GM04503 (cell line): ENCODE measurements at regions not wholly inside any gene's neighbourhood (a gene's known extent, or its start where the extent isn't known, plus 50 kb on each side); places are given as distances from the start of the nearest gene placed in this dataset.
A peak's percentile ranks its signal among the peaks of the same experiment; 100 is the strongest.
"Not testable (repeated sequence)": the region's sequence is repeated elsewhere in the genome, so short reads cannot be mapped to it uniquely, and the experiment has no call there.

Experiments used
- DNase-seq: peaks from one replicate; pipeline ENCODE4 v3.0.0-alpha.2; 2012; ENCODE audit warnings: low read depth

DNA sequence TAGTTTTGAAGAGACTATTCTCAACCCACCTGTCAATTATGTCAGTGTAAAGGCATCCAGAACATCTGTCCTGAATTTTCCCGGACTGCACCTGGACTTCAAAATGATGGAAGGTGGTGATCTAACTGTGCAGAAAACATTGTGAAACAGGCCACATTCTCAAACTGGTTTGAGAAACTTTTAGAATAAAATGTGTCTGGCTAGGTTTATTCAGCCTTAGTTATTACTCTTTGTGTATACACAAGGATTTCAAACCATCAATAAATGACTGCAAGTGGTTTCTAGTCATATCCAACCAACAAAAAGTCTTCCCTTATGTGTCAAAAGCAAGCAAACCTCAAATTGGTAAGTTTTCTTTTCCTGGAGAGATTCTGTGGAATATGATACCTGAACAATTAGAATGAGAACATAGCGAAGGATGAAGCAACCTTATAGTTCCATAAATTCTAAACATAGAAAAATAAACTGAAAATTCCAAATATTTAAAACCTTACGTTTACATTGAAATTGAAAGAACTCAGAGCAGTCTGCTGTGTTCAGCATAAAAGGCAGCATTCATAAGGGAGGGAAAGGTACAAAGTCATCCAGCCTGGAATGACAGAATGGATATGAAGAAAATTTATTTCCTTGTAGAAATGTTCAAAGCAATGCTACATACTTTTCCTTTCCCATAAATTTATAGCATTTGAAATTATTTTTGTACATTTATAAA, 306.6 kb upstream of the TGFBR2 start:
- DNase-seq: no peak

DNA sequence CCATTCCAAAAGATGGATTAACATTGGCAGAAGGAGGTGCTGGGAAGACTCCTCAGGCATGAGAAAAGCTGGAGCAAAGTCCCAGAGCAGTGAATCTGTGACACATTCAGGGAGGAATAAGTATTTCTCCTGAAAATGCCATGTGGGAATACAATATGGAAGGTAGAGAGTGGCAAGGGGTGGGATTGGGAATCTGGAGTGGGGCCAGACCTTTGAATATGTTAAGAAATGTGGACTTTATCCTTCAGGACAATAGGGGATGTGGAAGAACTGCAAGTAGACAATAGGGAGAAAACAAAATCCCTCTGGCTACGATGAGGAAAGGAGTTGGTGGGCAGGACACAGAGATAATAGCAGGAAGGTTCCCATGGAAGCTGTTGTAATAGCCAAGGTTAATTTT, 305.6 kb upstream of the TGFBR2 start:
- DNase-seq: no peak

DNA sequence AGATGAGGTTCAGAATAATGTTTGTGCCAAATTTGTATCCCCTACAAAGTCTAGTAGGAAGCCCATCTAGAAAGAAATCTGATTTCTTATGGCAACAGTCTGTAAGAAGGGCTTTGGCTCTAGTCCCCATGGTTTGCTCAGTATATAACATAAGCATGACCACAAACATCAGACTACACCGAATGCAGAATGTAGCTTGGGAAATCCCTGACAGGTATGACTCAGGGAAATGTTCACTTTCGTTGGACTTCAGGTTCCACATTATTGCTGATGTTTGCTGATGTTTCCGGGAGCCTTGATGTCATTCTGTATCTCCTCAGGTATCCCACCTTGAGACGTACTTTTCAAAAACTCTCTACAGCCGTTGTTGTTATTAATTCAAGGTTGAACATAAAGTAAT, 304.4 kb upstream of the TGFBR2 start:
- no peak for DNase-seq

DNA sequence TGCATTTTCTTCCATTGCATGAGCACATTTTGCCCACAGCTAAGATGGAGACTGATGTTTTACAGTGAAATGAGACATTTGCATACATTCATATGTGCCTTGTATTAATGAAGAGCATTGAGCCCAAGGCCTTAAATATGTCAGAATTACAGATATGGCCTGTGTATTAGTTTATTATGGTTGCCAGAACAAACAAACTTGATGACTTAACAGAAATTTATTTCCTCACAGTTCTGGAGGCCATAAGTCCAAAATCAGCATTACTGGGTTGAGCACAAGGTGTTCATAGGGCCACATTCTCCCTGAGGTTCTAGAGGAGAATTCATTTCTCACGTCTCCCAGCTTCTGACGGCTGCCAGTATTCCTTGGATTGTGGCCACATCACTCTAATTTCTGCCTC, 302.6 kb upstream of the TGFBR2 start:
- DNase-seq: no peak

DNA sequence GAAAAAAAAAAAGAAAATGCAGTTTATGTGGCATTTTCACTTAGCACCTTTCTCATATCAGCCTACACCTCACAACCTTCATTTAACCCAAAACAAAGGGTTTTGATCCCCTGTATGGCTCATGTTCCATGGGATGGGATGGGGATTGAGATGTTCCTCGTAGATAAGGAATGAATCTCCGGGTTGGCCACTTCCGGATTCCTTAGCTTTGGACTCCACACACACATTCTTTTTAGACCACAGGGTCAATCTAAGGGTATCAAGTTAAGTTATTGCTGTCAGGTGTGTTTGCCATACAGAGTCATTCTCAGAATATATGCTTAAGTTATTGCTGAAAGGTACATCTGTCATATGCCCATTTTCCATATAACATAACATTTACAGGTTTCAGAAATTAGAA, 301.4 kb upstream of the TGFBR2 start:
- DNase-seq: no peak

DNA sequence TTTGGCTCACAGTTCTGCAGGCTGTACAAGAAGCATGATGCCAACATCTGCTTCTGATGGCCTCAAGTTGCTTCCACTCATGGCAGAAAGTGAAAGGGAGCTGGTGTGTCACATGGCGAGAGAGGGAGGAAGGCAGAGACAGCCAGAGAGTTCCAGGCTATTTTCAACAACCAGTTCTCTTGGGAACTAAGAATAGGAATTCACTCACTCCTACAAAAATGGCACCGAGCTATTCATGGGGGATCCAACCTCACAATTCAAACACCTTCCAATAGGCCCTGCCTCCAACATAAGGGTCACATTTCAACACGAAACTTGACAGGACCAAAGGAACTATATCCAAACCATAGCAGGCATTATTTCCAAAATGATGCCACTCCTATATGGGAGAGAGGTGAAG, 299.5 kb upstream of the TGFBR2 start:
- no peak for DNase-seq

DNA sequence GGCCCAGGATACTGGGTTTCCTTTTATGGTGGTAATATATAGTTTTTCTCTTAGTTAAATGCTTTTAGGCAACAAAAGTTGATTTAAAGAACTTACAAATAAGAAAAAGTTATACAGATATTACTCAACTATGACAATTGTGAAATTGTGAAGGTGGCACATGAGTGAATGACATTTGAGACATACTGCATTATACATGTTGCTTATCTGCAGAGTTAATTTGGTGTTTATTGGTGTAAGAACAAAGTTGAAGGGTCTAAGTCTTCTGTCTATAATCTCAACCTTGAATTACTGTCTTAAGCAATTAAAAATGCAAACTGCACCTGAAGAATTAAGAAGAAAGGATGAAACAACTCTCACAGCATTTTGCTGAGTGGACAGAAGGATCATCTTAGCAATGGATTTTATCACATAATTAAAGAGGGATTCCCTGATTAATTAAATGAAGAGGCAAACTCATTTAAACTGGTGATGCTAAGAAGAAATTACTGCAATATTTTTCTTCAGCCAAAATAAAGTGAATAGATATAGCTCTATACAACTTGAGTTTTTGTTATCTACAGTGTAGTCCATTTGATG, 298.9 kb upstream of the TGFBR2 start:
- DNase-seq: no peak

DNA sequence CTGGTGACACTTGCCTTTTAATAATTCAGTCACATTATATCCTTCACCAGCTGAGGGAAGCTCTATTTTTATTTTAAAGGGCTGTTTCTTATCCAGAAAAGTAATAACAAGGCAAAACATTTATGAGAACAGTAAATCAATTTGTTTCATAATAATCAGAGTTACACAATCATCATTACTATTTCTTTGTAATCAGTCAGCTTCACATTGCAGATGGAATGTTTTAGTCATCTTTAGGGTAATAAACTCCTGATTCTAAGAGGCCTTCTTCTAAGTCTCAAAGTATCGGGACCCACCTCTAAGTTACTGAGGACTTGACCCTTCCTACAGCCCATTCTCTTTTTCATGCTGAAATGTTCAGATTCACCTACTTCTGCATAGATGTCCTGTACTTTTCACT, 298.3 kb upstream of the TGFBR2 start:
- DNase-seq: peak; percentile 71

DNA sequence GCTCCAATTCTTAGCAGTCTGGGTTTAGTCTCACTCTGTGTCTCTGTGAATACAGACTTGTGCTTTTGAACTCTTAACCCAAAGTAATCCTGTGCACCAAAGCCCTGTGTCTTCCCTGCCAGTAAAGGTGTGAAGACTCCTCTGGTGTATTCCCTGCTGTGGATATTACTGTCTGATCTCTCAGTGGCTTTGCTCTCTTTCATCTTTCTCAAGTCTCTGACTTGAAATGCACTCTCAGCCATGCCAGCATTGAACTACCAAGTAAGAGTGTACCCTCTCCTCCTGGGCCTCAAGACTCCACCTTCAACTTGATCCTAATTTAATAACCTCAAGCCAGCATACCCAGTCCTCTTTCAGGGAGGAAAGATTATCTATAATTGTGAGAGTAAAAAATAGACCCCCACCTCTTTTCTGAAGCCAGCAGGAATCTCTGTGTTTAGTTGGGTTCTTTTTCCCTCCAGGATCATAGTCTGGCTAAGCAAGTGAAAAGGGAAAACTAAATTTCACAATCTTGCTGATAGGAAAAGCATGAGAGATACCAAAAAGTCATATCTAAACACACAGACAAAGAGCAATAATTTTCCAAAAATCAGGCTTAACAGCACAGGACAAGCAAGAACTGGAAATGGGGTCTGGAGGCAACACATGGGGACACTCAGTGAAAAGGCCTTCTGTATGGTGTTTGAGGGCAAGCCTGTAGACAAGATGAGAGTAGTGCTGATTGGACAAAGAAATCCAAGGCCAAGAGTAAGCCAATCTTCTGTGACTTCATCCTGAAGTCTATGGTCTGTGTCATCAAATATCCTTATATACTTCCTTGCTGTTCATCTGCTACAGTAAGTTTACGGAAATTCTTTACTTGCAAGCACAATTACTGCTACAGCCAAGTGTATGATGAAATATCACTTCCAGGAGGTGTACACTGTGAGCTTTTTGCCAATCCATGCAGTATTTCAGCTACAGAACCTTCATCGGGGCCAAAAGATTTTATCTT, 296.1 kb upstream of the TGFBR2 start:
- no peak for DNase-seq

DNA sequence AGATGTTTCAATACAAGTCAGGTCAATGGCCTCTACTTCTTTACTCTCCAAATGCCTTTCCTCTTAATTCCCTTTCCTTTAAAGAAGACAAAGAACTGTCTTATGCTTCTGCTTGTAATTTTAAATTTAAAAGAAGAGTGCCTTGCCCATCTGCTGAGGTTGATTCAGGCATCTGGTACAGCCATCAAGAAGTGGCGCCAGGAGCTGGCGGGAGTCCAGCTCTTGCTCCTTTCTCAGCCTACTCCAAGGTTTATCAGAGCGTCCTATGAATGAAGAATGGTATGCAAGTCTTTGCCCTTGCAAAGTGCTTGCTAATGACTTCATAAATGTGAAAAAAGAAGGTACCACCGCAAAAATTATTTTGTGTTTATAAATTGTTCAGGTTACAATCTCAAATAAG, 294.6 kb upstream of the TGFBR2 start:
- no peak for DNase-seq

DNA sequence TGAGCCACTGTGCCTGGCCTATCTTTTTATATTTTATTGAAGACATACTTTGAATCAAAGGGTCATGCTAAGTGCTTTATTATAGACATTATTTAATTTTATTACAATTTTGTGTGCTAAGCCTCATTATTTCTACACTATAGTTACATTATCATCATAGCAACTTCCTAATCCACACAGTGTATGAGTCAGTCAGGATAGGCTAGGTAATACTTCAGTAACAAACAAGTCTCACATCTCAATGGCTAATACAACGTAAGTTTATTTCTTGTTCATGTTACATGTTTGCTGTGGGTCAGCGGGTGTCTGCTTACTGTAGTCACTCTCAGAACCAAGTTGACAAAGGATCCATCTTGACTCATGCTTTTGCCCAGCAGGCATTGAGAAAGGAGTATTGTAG, 292.6 kb upstream of the TGFBR2 start:
- no peak for DNase-seq

DNA sequence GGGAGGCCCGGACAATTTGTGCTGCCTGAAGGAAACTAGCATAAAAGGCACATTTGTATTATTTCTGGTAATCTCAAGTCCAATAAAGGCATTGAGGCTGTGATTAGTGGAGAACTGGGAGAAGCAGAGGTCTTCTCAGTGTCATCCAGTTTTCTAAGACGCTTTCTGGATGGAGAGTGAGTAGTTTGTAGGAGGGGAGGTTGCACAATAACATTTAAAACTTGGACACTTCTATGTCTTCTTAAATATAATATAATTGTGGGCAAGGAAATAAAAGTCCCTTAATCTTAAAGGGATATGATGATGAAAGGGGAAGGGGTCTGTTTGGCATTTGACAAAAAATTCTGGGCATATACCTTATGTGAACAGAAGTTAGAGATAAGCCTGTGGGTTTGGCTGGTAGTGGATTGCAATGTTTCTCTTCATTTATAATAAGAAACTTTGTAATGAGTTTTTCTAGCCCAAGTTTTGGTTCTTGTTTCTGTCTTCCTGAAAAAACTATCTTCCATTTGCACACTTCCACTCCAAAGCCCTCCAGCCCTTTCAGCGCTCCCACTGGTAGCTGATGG, 291.6 kb upstream of the TGFBR2 start:
- DNase-seq: no peak

DNA sequence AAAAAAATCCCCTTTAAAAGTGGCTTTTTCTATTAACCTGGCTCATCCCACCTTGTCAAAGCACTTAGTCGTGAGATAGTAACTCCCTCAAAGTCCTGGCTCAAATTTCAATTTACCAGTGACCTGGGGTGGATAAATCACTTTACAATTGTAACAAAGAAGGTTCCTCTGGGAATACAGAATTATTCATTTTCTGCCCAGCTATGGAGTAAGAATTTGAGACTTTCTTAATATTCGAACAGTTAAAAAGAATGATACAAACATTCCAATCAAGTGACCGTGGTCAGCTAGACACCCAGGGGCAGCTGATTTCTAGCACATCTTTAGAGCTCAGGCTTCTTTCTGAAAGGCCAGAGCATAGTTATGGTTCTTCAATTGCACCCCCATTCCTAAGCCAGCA, 291.0 kb upstream of the TGFBR2 start:
- DNase-seq: peak; percentile 53

DNA sequence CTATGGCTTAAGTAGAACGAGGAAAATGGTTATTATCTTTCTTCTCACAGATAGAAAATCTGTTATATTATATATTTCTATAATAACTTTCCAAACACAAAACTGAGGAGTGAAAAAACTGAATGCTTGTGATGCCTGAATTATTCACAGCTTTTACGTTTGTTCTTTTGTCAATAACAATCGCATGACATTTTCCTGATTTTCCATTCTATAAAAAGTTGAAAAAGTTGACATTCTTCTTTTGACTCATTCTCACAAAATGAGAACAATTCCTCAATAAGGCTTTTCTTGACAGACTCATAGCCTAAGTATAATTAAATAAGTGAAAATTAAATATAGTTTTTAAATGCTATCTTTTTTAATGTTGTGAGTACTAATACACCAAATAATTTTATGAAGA, 288.8 kb upstream of the TGFBR2 start:
- DNase-seq: no peak

DNA sequence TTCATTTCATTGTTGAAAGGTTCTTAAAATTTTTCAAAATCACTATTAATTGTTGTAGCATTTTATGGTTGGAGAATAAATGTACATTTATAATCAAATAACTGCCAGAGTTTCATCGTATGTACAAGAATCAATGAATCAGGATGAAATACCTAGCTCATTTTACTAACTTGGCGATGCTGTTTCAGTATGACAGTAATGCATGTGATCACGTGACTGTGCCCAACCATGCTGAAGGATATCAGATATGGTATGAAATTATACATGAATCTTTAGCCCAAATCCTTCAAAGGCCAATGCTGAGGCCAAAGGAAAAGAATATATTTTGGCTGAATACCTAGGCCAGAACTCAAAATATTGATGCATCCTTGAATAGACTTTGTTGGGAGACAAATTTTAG, 288.3 kb upstream of the TGFBR2 start:
- no peak for DNase-seq

DNA sequence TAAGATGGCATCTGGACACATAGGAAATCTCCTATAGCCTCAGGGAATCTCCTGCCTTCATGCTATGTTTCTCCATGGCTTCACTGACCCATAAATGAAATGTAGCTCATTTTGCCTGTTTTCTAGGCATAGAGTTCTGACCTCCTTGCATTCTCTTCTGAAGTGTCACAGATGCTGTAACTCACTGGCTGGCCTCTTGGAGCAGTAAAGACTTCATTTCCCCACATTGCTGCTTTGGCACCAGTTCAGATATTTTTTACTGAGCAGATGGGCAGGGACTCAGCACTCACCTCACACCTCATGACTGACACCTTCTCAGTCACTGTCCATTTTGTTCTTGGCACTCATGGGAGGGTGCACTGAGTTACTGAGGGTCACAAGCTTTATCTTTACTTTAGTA, 286.7 kb upstream of the TGFBR2 start:
- DNase-seq: no peak

DNA sequence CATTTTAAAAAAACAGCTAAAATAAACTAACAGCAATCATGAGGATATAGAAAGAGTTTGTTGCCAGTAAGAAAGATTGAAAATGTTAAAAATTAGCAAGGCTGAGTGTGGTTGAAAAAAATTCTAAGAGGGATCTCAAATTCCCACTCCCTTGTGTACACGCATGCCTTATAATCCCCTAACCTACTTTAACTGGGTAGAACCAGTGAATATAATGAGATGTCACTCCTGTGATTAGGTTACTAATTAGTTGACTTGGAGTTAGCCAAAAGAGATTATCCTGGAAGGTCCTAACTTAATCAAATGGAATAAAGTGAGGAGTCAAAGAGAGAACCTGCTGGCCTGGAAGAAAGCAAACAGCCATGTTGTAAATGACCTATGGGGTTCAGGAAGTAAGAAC, 286.0 kb upstream of the TGFBR2 start:
- no peak for DNase-seq

DNA sequence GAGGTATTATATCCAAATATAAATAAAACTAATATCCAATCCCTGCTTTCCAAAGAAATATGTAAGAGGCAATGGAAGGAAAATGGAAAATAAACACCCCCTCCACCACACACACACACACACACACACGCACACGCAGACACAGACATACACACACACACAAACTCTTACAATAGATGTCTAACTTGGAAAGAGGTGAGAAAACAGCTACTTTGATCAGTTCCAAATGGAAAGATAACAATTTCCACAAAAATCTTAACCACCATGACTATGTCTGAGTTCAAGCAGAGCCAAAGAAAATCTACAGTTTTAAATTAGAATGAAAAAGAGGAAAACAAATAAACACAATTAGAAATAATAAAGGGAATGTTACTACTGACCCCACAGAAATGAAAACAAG, 285.3 kb upstream of the TGFBR2 start:
- no peak for DNase-seq

DNA sequence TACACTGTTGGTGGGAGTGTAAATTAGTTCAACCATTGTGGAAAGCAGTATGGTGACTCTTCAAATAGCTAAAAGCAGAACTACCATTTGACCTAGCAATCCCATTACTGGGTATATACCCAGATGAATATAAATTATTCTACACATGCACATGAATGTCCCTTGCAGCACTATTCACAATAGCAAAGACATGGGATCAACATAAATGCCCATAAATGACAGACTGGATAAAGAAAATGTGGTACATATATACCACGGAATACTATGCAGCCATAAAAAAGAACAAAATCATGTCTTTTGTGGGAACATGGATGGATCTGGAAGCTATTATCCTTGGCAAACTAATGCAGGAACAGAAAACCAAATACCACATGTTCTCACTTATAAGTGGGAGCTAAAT, 282.8 kb upstream of the TGFBR2 start:
- not testable (repeated sequence) for DNase-seq

DNA sequence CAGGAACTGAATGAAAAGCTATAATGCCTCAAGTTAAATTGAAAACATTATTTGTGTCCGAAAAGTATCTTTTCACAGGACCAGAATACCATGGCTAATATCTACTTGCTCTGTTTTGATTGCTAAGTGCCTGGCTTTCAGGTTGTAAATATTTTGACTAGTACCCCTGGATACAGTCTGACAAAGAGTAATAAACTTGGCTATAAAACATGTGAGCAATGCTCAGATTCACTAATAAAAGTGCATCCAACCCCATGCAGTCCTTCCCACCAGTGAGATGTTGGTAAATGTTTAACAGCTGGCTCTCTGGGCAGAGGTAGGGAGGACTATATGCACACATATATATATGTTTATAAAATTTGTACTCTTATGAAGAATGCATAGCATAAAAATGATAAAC, 281.8 kb upstream of the TGFBR2 start:
- DNase-seq: peak; percentile 54

DNA sequence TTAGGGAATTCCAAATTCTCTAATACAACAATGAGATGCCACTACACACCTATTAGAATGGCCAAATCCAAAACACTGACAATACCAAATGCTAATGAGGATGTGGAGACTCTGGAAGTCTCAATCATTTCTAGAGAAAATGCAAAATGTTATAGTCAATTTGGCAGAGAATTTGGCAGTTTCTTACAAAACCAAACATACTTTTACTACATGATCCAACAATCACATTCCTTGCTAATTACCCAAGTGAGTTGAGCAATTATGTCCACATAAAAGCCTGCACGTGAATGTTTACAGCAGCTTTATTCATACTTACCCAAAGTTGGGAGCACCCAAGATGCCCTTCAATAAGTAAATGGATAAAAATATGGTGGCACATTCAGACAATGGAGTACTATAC, 278.4 kb upstream of the TGFBR2 start:
- not testable (repeated sequence) for DNase-seq

DNA sequence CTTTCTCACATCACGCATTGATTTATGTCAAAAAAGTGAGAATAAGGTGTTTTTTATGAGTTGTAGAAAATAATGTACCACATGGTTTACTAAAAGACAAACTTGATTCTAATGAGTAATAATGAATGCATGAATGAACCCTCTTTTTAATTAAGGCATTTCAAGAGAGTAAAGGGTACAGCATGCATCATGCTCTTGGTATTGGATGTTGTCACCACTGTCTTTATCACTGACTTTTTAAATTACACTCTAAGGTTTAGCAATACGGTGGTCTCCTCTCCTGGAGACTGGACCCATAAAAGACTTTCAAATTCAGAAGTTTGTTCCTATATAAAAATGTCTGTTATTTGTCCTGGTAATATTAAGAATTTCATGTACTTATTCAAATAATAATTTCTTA, 277.5 kb upstream of the TGFBR2 start:
- DNase-seq: not testable (repeated sequence)

DNA sequence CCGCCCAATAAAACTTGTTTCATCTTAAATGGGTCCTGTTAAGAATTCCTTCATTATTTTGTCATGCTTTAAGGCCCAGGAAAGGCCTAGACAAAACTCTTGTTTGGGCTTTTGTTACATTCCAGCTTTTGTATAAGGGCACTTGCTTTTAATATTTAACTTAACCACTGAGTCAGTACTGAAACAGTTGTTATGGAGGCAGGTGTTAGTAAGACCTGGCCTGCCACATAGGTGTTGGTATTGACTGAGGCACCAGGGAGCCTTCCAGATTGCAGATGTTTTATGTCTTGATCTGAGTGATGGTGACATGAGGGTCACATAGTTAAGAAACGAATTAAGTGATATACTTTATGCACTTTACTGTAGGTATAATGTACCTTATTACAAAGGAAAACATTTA, 274.9 kb upstream of the TGFBR2 start:
- no peak for DNase-seq
